ENCODE measurements at regions not wholly inside any gene's neighbourhood (a gene's known extent, or its start where the extent isn't known, plus 50 kb on each side); places are given as distances from the start of the nearest gene placed in this dataset.

- TF ChIP-seq, protein P1, sequence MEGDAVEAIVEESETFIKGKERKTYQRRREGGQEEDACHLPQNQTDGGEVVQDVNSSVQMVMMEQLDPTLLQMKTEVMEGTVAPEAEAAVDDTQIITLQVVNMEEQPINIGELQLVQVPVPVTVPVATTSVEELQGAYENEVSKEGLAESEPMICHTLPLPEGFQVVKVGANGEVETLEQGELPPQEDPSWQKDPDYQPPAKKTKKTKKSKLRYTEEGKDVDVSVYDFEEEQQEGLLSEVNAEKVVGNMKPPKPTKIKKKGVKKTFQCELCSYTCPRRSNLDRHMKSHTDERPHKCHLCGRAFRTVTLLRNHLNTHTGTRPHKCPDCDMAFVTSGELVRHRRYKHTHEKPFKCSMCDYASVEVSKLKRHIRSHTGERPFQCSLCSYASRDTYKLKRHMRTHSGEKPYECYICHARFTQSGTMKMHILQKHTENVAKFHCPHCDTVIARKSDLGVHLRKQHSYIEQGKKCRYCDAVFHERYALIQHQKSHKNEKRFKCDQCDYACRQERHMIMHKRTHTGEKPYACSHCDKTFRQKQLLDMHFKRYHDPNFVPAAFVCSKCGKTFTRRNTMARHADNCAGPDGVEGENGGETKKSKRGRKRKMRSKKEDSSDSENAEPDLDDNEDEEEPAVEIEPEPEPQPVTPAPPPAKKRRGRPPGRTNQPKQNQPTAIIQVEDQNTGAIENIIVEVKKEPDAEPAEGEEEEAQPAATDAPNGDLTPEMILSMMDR (IDR thresholded peaks at IDR 0.05) = no peak
- TF ChIP-seq POLR2A (IDR thresholded peaks at IDR 0.05) (no peak), POLR2AphosphoS5 (IDR thresholded peaks at IDR 0.05) (no peak)
Observed at GRCh38 chr7:112619343-112619742, 138.6 kb downstream of the LSMEM1 start.

Data from prostate gland (tissue), 2 donors.